ENCODE measurements at regions not wholly inside any gene's neighbourhood (a gene's known extent, or its start where the extent isn't known, plus 50 kb on each side); places are given as distances from the start of the nearest gene placed in this dataset.

GRCh38 chr12:60853407-60853806 is 1257.6 kb downstream of the SLC16A7 start:
- TF ChIP-seq EZH2 (IDR thresholded peaks at IDR 0.05; ENCODE audit: low read length), result no peak
- FAIRE-seq (no peak), DNase-seq (ENCODE audit: low read depth, low spot score) (no peak)
- Histone ChIP-seq H3K27me3 (ENCODE audit: control insufficient read depth, extremely low read depth, insufficient read depth, low read length) (no peaks in the 10 kb centered on the region), H3K9me1 (ENCODE audit: control insufficient read depth, extremely low read depth, insufficient read depth, low read length) (no peaks in the 10 kb centered on the region), H2AFZ (ENCODE audit: control insufficient read depth, low read length) (no peak overlapping the region), H3K27ac (ENCODE audit: control insufficient read depth, insufficient read depth, low read length) (no peak overlapping the region), H3K4me3 (ENCODE audit: control insufficient read depth in 2 of 3, extremely low read depth in 1 of 3, insufficient read depth in 2 of 3, low read depth in 1 of 3, low read length in 3 of 3) (no peak overlapping the region), H3K79me2 (ENCODE audit: control insufficient read depth, insufficient read depth, low read length) (no peaks in the 10 kb centered on the region), H3K4me1 (ENCODE audit: control insufficient read depth, extremely low read depth, insufficient read depth, low read length) (no peaks in the 10 kb centered on the region), H4K20me1 (ENCODE audit: control insufficient read depth, extremely low read depth, insufficient read depth, low read length) (no peaks in the 10 kb centered on the region), H3K9me3 (ENCODE audit: control insufficient read depth, low read depth, low read length) (no peaks in the 10 kb centered on the region), H3K36me3 (ENCODE audit: control insufficient read depth in 2 of 2, extremely low read depth in 1 of 2, insufficient read depth in 2 of 2, low read length in 2 of 2) (no peaks in the 10 kb centered on the region), H3K9ac (ENCODE audit: control insufficient read depth, extremely low read depth, insufficient read depth, low read length) (no peak overlapping the region), H3K4me2 (ENCODE audit: control insufficient read depth, extremely low read depth, insufficient read depth, low read depth, low read length) (no peak overlapping the region)
- dilution Hi-C loops (cut with MboI; ENCODE audit: extremely low pct_ligation_motif_present, low sequenced_read_pairs), result no loop called here

- DNase-seq (ENCODE audit: low read depth, low spot score), result no peak
- Histone ChIP-seq H3K9me1 (ENCODE audit: control insufficient read depth, extremely low read depth, insufficient read depth, low read length) (no peaks in the 10 kb centered on the region), H2AFZ (ENCODE audit: control insufficient read depth, low read length) (no peak overlapping the region), H3K4me3 (ENCODE audit: control insufficient read depth in 2 of 3, extremely low read depth in 1 of 3, insufficient read depth in 2 of 3, low read depth in 1 of 3, low read length in 3 of 3) (no peak overlapping the region), H3K27me3 (ENCODE audit: control insufficient read depth, extremely low read depth, insufficient read depth, low read length) (no peaks in the 10 kb centered on the region), H4K20me1 (ENCODE audit: control insufficient read depth, extremely low read depth, insufficient read depth, low read length) (no peaks in the 10 kb centered on the region), H3K9me3 (ENCODE audit: control insufficient read depth, low read depth, low read length) (no peaks in the 10 kb centered on the region), H3K4me1 (ENCODE audit: control insufficient read depth, extremely low read depth, insufficient read depth, low read length) (no peaks in the 10 kb centered on the region), H3K27ac (ENCODE audit: control insufficient read depth, insufficient read depth, low read length) (no peak overlapping the region), H3K79me2 (ENCODE audit: control insufficient read depth, insufficient read depth, low read length) (no peaks in the 10 kb centered on the region), H3K9ac (ENCODE audit: control insufficient read depth, extremely low read depth, insufficient read depth, low read length) (no peak overlapping the region), H3K4me2 (ENCODE audit: control insufficient read depth, extremely low read depth, insufficient read depth, low read depth, low read length) (no peak overlapping the region), H3K36me3 (ENCODE audit: control insufficient read depth in 2 of 2, extremely low read depth in 1 of 2, insufficient read depth in 2 of 2, low read length in 2 of 2) (no peaks in the 10 kb centered on the region)
- no peak for TF ChIP-seq EZH2 (IDR thresholded peaks at IDR 0.05; ENCODE audit: low read length)
- no peak for TF ChIP-seq CTCF (optimal IDR thresholded peaks at IDR 0.05 in 1 of 3, IDR thresholded peaks at IDR 0.05 in 1 of 3, conservative IDR thresholded peaks at IDR 0.05 in 1 of 3; ENCODE audit: extremely low read depth in 1 of 3, insufficient read depth in 2 of 3, low read length in 3 of 3)
- FAIRE-seq, result no peak
- dilution Hi-C loops (cut with MboI; ENCODE audit: extremely low pct_ligation_motif_present, low sequenced_read_pairs), result no loop called here
These were observed 1267.6 kb downstream of the SLC16A7 start for GRCh38 chr12:60863421-60863820.

- no peak for TF ChIP-seq CTCF (optimal IDR thresholded peaks at IDR 0.05 in 1 of 3, IDR thresholded peaks at IDR 0.05 in 1 of 3, conservative IDR thresholded peaks at IDR 0.05 in 1 of 3; ENCODE audit: extremely low read depth in 1 of 3, insufficient read depth in 2 of 3, low read length in 3 of 3)
- TF ChIP-seq EZH2 (IDR thresholded peaks at IDR 0.05; ENCODE audit: low read length), result no peak
- no peak for FAIRE-seq
- no peak overlapping the region for H3K27ac ChIP-seq (ENCODE audit: control insufficient read depth, insufficient read depth, low read length)
These were observed 1276.4 kb downstream of the SLC16A7 start for GRCh38 chr12:60872219-60872618.

More at GRCh38 chr12:60872219-60872618, 1276.4 kb downstream of the SLC16A7 start:
- no peaks in the 10 kb centered on the region for H3K4me1 ChIP-seq (ENCODE audit: control insufficient read depth, extremely low read depth, insufficient read depth, low read length)
- no peak overlapping the region for H3K4me3 ChIP-seq (ENCODE audit: control insufficient read depth in 2 of 3, extremely low read depth in 1 of 3, insufficient read depth in 2 of 3, low read depth in 1 of 3, low read length in 3 of 3)
- H2AFZ ChIP-seq (ENCODE audit: control insufficient read depth, low read length), result no peak overlapping the region
- H3K36me3 ChIP-seq (ENCODE audit: control insufficient read depth in 2 of 2, extremely low read depth in 1 of 2, insufficient read depth in 2 of 2, low read length in 2 of 2), result no peaks in the 10 kb centered on the region
- H3K27me3 ChIP-seq (ENCODE audit: control insufficient read depth, extremely low read depth, insufficient read depth, low read length), result no peaks in the 10 kb centered on the region
- DNase-seq (ENCODE audit: low read depth, low spot score), result no peak
- H3K4me2 ChIP-seq (ENCODE audit: control insufficient read depth, extremely low read depth, insufficient read depth, low read depth, low read length), result no peak overlapping the region
- H3K9me3 ChIP-seq (ENCODE audit: control insufficient read depth, low read depth, low read length), result peaks cover 2% of the 10 kb centered on the region
- H3K9ac ChIP-seq (ENCODE audit: control insufficient read depth, extremely low read depth, insufficient read depth, low read length), result no peak overlapping the region
- dilution Hi-C loops (cut with MboI; ENCODE audit: extremely low pct_ligation_motif_present, low sequenced_read_pairs), result no loop called here
- H3K9me1 ChIP-seq (ENCODE audit: control insufficient read depth, extremely low read depth, insufficient read depth, low read length), result no peaks in the 10 kb centered on the region
- H4K20me1 ChIP-seq (ENCODE audit: control insufficient read depth, extremely low read depth, insufficient read depth, low read length), result no peaks in the 10 kb centered on the region
- H3K79me2 ChIP-seq (ENCODE audit: control insufficient read depth, insufficient read depth, low read length), result no peaks in the 10 kb centered on the region
